Kidney (tissue), 13 donors: ENCODE measurements at regions not wholly inside any gene's neighbourhood (a gene's known extent, or its start where the extent isn't known, plus 50 kb on each side); places are given as distances from the start of the nearest gene placed in this dataset.

Experiments
- DNase-seq, 5 donors: peaks; one replicate each; pipeline ENCODE4 v3.0.0-alpha.2; 2013 to 2020
- FAIRE-seq: peaks from 2 replicates; lab custom pipeline; 2012; peaks lifted over from hg19 to GRCh38; lab: Jason Lieb, UNC
- H3K27ac ChIP-seq, 2 donors: one replicate each; pipeline ENCODE4 v1.7.0; 2013; ENCODE audit warnings: low read depth in 2 of 2, low read length in 2 of 2, inconsistent platforms in 1 of 2
- H3K27me3 ChIP-seq: one replicate; pipeline ENCODE4 v1.7.1; 2013; ENCODE audit warnings: low read length, inconsistent platforms; ENCODE audit not compliant: control insufficient read depth, insufficient read depth
- H3K36me3 ChIP-seq, 3 donors: one replicate each; pipeline versions ENCODE4 v1.7.0 to v1.7.1; 2013; ENCODE audit warnings: low read length in 3 of 3, control low read depth in 1 of 3, inconsistent platforms in 1 of 3; ENCODE audit not compliant: insufficient read depth in 3 of 3, control insufficient read depth in 2 of 3
- H3K4me1 ChIP-seq, 3 donors: one replicate each; pipeline versions ENCODE4 v1.7.0 to v1.7.1; 2013; ENCODE audit warnings: low read length in 3 of 3, inconsistent platforms in 1 of 3, low read depth in 1 of 3; ENCODE audit not compliant: control insufficient read depth in 2 of 3, insufficient read depth in 2 of 3
- H3K4me3 ChIP-seq, 3 donors: one replicate each; pipeline versions ENCODE4 v1.7.0 to v1.8.1; 2013; ENCODE audit warnings: low read length in 3 of 3, control low read depth in 1 of 3, inconsistent platforms in 1 of 3
- H3K9ac ChIP-seq, 3 donors: one replicate each; pipeline versions ENCODE4 v1.7.0 to v1.7.1; 2013; ENCODE audit warnings: low read length in 3 of 3, control low read depth in 1 of 3, inconsistent platforms in 1 of 3
- H3K9me3 ChIP-seq, 3 donors: one replicate each; pipeline versions ENCODE4 v1.7.0 to v1.7.1; 2013; ENCODE audit warnings: low read length in 3 of 3, control low read depth in 1 of 3, inconsistent platforms in 1 of 3; ENCODE audit not compliant: control insufficient read depth in 2 of 3, insufficient read depth in 1 of 3
- intact Hi-C: fragments of 100-400 bp; cut with DNase I; formaldehyde crosslinking; loops from one replicate; pipeline ENCODE4 v1.11.1; 2022
- TF ChIP-seq, protein P1 (sequence below): IDR thresholded peaks from 3 replicates; pipeline ENCODE4 v1.5.1; 2012; ENCODE audit warnings: mild to moderate bottlenecking, moderate library complexity, borderline replicate concordance; ENCODE audit not compliant: insufficient read depth; ENCODE audit errors: extremely low read depth
- donor health status: control.
- donor health status: control.
- donor health status: control.
- donor health status: control.
- donor health status: control.
- donor health status: DM: yes; HTN: yes; CAD: no.
- donor health status: Normal renal cell carcinoma (clear cell type).

DNA sequence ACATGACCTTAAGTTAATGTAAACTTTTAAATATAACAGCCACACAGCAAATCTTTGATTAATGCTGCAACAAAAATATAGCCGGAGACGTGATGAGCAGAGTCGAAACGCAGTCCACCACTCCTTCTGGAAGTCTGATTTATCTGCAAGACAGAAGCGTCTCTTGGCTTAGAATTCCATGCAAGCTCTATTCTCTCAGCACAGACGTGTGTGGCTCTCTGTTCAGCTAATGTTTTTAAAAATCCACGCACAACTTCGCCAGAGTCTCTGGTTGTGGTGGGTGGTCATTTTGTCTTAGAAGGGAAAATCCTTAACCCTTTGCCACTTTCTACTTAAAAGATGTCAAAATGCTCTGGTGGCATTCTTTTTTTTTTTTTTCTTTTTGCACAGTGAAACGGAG lies 438.0 kb upstream of the MGMT start:
- TF ChIP-seq, protein P1, sequence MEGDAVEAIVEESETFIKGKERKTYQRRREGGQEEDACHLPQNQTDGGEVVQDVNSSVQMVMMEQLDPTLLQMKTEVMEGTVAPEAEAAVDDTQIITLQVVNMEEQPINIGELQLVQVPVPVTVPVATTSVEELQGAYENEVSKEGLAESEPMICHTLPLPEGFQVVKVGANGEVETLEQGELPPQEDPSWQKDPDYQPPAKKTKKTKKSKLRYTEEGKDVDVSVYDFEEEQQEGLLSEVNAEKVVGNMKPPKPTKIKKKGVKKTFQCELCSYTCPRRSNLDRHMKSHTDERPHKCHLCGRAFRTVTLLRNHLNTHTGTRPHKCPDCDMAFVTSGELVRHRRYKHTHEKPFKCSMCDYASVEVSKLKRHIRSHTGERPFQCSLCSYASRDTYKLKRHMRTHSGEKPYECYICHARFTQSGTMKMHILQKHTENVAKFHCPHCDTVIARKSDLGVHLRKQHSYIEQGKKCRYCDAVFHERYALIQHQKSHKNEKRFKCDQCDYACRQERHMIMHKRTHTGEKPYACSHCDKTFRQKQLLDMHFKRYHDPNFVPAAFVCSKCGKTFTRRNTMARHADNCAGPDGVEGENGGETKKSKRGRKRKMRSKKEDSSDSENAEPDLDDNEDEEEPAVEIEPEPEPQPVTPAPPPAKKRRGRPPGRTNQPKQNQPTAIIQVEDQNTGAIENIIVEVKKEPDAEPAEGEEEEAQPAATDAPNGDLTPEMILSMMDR = no peak
- H3K4me3 ChIP-seq = no peak overlapping the region
- H3K36me3 ChIP-seq = no peaks in the 10 kb centered on the region
- H3K9me3 ChIP-seq = no peaks in the 10 kb centered on the region
- H3K27me3 ChIP-seq = peaks cover 11% of the 10 kb centered on the region
- no peak for FAIRE-seq
- intact Hi-C loops = no loop called here
- H3K9ac ChIP-seq = no peak overlapping the region
- peaks cover 0 to 2% (median 0%) of the 10 kb centered on the region in 3 donors for H3K4me1 ChIP-seq
- no peak for DNase-seq
- no peak overlapping the region for H3K27ac ChIP-seq

DNA sequence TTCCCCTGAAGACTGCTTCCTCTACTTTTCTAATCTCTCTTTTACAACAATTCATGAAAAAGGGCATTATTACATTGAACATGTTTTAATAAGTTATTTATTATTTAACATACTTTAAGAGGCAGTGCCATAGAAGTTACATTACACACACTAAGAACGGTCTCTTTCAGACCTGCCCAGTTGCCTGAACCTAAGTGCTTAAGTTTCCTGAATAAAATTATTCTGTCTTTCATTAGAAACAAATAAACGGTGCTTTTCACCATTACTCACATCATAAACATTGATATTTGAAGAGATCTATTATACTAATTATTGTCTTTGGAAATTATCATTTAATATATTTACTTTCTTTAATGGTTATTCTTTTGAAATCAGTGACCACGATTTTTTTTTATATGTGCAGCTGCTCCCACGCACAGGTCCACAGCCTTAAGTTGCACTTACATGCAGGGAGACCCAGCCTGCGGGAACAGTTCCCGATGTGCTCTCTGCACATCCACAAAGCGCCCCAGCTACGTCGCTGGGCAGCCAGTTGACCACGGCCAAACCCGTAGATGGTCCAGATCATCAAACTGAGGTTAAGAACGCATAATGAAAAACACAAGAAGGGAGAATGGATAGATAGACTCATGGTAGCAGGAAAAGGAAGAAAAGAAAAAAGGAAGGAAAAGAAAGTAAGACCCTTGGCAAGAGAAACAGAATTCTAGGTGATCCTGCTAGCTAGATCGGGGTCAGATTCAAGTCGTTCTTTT lies 437.0 kb upstream of the MGMT start:
- intact Hi-C loops = no loop called here
- Histone ChIP-seq H3K4me1 (peaks cover 0 to 2% (median 0%) of the 10 kb centered on the region in 3 donors), H3K27me3 (peaks cover 11% of the 10 kb centered on the region), H3K9ac (no peak overlapping the region), H3K27ac (no peak overlapping the region), H3K36me3 (no peaks in the 10 kb centered on the region), H3K9me3 (no peaks in the 10 kb centered on the region), H3K4me3 (no peak overlapping the region)
- TF ChIP-seq, protein P1 = no peak
- DNase-seq (no peak), FAIRE-seq (no peak)

DNA sequence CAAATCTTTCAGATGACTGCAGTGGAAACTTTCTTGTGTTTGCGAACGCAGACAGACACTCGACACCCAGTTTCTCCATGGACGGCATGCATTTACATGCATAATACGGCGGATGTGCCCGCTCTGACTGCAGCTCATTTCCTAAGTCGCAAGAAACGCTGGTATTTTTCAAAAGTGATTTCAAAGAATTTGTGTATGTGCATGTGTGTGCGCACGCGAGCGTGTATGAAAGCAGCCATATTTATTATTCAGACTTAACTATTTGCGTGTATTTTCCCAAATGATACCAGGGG lies 436.5 kb upstream of the MGMT start:
- TF ChIP-seq, protein P1 = no peak
- Histone ChIP-seq H3K27me3 (peaks cover 11% of the 10 kb centered on the region), H3K9ac (no peak overlapping the region), H3K4me3 (no peak overlapping the region), H3K9me3 (no peaks in the 10 kb centered on the region), H3K27ac (no peak overlapping the region), H3K36me3 (no peaks in the 10 kb centered on the region), H3K4me1 (peaks cover 0 to 4% (median 2%) of the 10 kb centered on the region in 3 donors)
- DNase-seq (no peak), FAIRE-seq (no peak)
- intact Hi-C loops = no loop called here
